Body of pancreas (tissue), 4 donors: ENCODE measurements at regions not wholly inside any gene's neighbourhood (a gene's known extent, or its start where the extent isn't known, plus 50 kb on each side); places are given as distances from the start of the nearest gene placed in this dataset.

Experiments
- ATAC-seq: fragments of 150-250 bp; one replicate; pipeline ENCODE4 v1.9.1; 2016
- DNase-seq, 4 donors: peaks; one replicate each; pipeline ENCODE4 v3.0.0-alpha.2; 2019
- H3K27ac ChIP-seq, 4 donors: fragments of 200-600 bp; sonication (generic); 1 replicate in 3 of 4; 2 replicates in 1 of 4; pipeline versions ENCODE4 v1.5.1 to v1.6.1; 2016 to 2019; ENCODE audit warnings: mild to moderate bottlenecking in 1 of 4, mixed read lengths in 1 of 4, moderate library complexity in 1 of 4
- H3K27me3 ChIP-seq, 2 donors: fragments of 200-600 bp; sonication (generic); one replicate each; pipeline ENCODE4 v1.6.0; 2016; ENCODE audit warnings: mild to moderate bottlenecking in 1 of 2
- H3K36me3 ChIP-seq, 2 donors: fragments of 200-600 bp; sonication (generic); replicated peaks in 1 of 2; 2 replicates each; pipeline ENCODE4 v1.5.1; 2016; ENCODE audit warnings: low read depth in 2 of 2; ENCODE audit not compliant: insufficient read depth in 1 of 2
- H3K4me1 ChIP-seq: fragments of 200-600 bp; sonication (generic); one replicate; pipeline ENCODE4 v1.6.0; 2016
- H3K4me3 ChIP-seq, 2 donors: fragments of 200-600 bp; sonication (generic); 1 replicate in 1 of 2; 2 replicates in 1 of 2; pipeline ENCODE4 v1.5.1; 2016 to 2019
- H3K9me3 ChIP-seq, 3 donors: fragments of 200-600 bp; sonication (generic); 1 replicate in 2 of 3; 2 replicates in 1 of 3; pipeline ENCODE4 v1.5.1; 2016
- CTCF ChIP-seq, 7 experiments: fragments of 450-650 bp in 4 of 7; fragments of 200-600 bp in 3 of 7; sonication (generic) in 3 of 7; IDR thresholded peaks; one replicate each; pipeline ENCODE4 v1.5.1; 2016 to 2019; ENCODE audit warnings: antibody characterized with exemption in 7 of 7
- POLR2A ChIP-seq, 3 donors: fragments of 450-650 bp; IDR thresholded peaks; one replicate each; pipeline ENCODE4 v1.6.1; 2016; ENCODE audit warnings: antibody characterized with exemption in 3 of 3, mild to moderate bottlenecking in 2 of 3
- WGBS, 2 donors: methylation state at CpG; one replicate each; pipeline ENCODE4 v1.1.5; 2017; 5-methylcytosine and 5-hydroxymethylcytosine counted together
- intact Hi-C: fragments of 100-400 bp; cut with DNase I; formaldehyde crosslinking; loops from one replicate; pipeline ENCODE4 v1.15.1; 2023

GRCh38 chr9:78383130-78383529, 86.2 kb downstream of the PSAT1 start:
- no peak for DNase-seq
- no peaks in the 10 kb centered on the region for H3K36me3 ChIP-seq
- intact Hi-C loops = no loop called here
- no peaks in the 10 kb centered on the region for H3K27me3 ChIP-seq
- TF ChIP-seq CTCF (IDR thresholded peaks at IDR 0.05) (no peak), POLR2A (IDR thresholded peaks at IDR 0.05) (no peak)
- no peak for ATAC-seq
- H3K27ac ChIP-seq = no peak overlapping the region
- H3K9me3 ChIP-seq = no peaks in the 10 kb centered on the region
- 60 to 67% methylated on average over 3 of the region's 3 CpGs for WGBS, 2 donors
- no peak overlapping the region for H3K4me3 ChIP-seq
- H3K4me1 ChIP-seq = peaks cover 6% of the 10 kb centered on the region

GRCh38 chr9:78386348-78386747, 89.4 kb downstream of the PSAT1 start:
- Histone ChIP-seq H3K27me3 (no peaks in the 10 kb centered on the region), H3K4me3 (no peak overlapping the region), H3K4me1 (peaks cover 6% of the 10 kb centered on the region), H3K27ac (no peak overlapping the region), H3K36me3 (no peaks in the 10 kb centered on the region), H3K9me3 (no peaks in the 10 kb centered on the region)
- intact Hi-C loops = no loop called here
- no peak for ATAC-seq
- 95% methylated on average over 1 of the region's 1 CpG for WGBS, 2 donors
- TF ChIP-seq CTCF (IDR thresholded peaks at IDR 0.05) (no peak), POLR2A (IDR thresholded peaks at IDR 0.05) (no peak)
- no peak for DNase-seq

GRCh38 chr9:78386773-78387172, 89.8 kb downstream of the PSAT1 start:
- no peak for TF ChIP-seq CTCF (IDR thresholded peaks at IDR 0.05)
- TF ChIP-seq POLR2A (IDR thresholded peaks at IDR 0.05) = no peak
- no peak for ATAC-seq

GRCh38 chr9:78393340-78393739, 96.4 kb downstream of the PSAT1 start:
- TF ChIP-seq POLR2A (IDR thresholded peaks at IDR 0.05) = no peak
- no peak for TF ChIP-seq CTCF (IDR thresholded peaks at IDR 0.05)
- whole genome bisulfite sequencing, 2 donors = 88 to 95% methylated on average over 2 of the region's 2 CpGs
- intact Hi-C loops = no loop called here
- ATAC-seq (no peak), DNase-seq (no peak)
- H3K4me3 ChIP-seq = no peak overlapping the region
- no peaks in the 10 kb centered on the region for H3K4me1 ChIP-seq
- H3K9me3 ChIP-seq = no peaks in the 10 kb centered on the region
- no peaks in the 10 kb centered on the region for H3K27me3 ChIP-seq
- H3K36me3 ChIP-seq = no peaks in the 10 kb centered on the region
- no peak overlapping the region for H3K27ac ChIP-seq

More at GRCh38 chr9:78386773-78387172, 89.8 kb downstream of the PSAT1 start:
- DNase-seq = no peak
- peaks cover 6% of the 10 kb centered on the region for H3K4me1 ChIP-seq
- H3K4me3 ChIP-seq = no peak overlapping the region
- H3K9me3 ChIP-seq = no peaks in the 10 kb centered on the region
- intact Hi-C loops = no loop called here
- H3K27me3 ChIP-seq = no peaks in the 10 kb centered on the region
- H3K27ac ChIP-seq = no peak overlapping the region
- H3K36me3 ChIP-seq = no peaks in the 10 kb centered on the region

- TF ChIP-seq CTCF (IDR thresholded peaks at IDR 0.05) = no peak
- no peak for TF ChIP-seq POLR2A (IDR thresholded peaks at IDR 0.05)
- no peak for DNase-seq
- intact Hi-C loops = no loop called here
Measured at GRCh38 chr9:78393932-78394331, 97.0 kb downstream of the PSAT1 start.

More at GRCh38 chr9:78393932-78394331, 97.0 kb downstream of the PSAT1 start:
- no peak overlapping the region for H3K4me3 ChIP-seq
- H3K9me3 ChIP-seq = no peaks in the 10 kb centered on the region
- no peaks in the 10 kb centered on the region for H3K4me1 ChIP-seq
- ATAC-seq = no peak
- H3K27ac ChIP-seq = no peak overlapping the region
- no peaks in the 10 kb centered on the region for H3K36me3 ChIP-seq
- WGBS, 2 donors = 89 to 98% methylated on average over 2 of the region's 2 CpGs
- H3K27me3 ChIP-seq = no peaks in the 10 kb centered on the region
